HCT116 (cell line): ENCODE measurements at regions not wholly inside any gene's neighbourhood (a gene's known extent, or its start where the extent isn't known, plus 50 kb on each side); places are given as distances from the start of the nearest gene placed in this dataset.

Source experiments
- ATAC-seq: fragments of 200-7000 bp; cut with Tn5 transposase; 2 replicates; pipeline ENCODE4 v1.9.1; 2020; ENCODE audit warnings: mild to moderate bottlenecking, moderate library complexity
- BruUV-seq: library from RNA; stranded (reverse); fragments of 400-500 nt; replicated peaks from 2 replicates; lab custom pipeline; 2021; lab: Mats Ljungman, UMichigan
- CTCF ChIA-PET: fragments of 300-600 bp; sonication (Branson Sonifier 250); formaldehyde crosslinking; loops from one replicate; lab custom pipeline; 2021; ENCODE audit warnings: antibody characterized with exemption; lab: Charles Lee
- POLR2A ChIA-PET: fragments of 300-600, 350-600 bp; sonication (Branson Sonifier 250); formaldehyde crosslinking; loops from one replicate; lab custom pipeline; 2021; ENCODE audit warnings: antibody characterized with exemption; lab: Charles Lee
- RAD21 ChIA-PET, 2 experiments: fragments of 300-600 bp; sonication (Branson Sonifier 250); formaldehyde crosslinking; loops; one replicate each; lab custom pipeline; 2023; ENCODE audit warnings: low total read pairs in 2 of 2; ENCODE audit not compliant: uncharacterized antibody in 2 of 2, unreplicated experiment in 2 of 2, low non-redundant PET in 1 of 2; lab: Charles Lee
- DNase-seq: peaks from one replicate; pipeline ENCODE4 v3.0.0-alpha.2; 2010; ENCODE audit warnings: low read depth, low spot score
- H2AFZ ChIP-seq: fragments of 200-600 bp; shearing (Covaris generic), sonication (generic); 2 replicates; pipeline ENCODE4 v1.6.1; 2017; ENCODE audit warnings: low read depth, mixed run types, mixed read lengths, antibody characterized with exemption, low read length; ENCODE audit not compliant: poor library complexity, severe bottlenecking
- H3K27ac ChIP-seq: 2 replicates; pipeline ENCODE4 v1.5.1; 2012; ENCODE audit warnings: low read depth, low read length
- H3K27me3 ChIP-seq: fragments of 200-600 bp; sonication (generic); 2 replicates; pipeline ENCODE4 v1.6.1; 2016; ENCODE audit warnings: mixed run types, low read length, mixed read lengths; ENCODE audit not compliant: insufficient read depth
- H3K36me3 ChIP-seq, 2 experiments: fragments of 200-500 bp in 1 of 2; fragments of 200-600 bp in 1 of 2; sonication (Bioruptor generic) in 1 of 2; sonication (generic) in 1 of 2; 2 replicates each; pipeline versions ENCODE4 v1.5.1 to v1.6.1; 2014 to 2016; ENCODE audit warnings: low read length in 2 of 2, inconsistent platforms in 1 of 2, mixed read lengths in 1 of 2, mixed run types in 1 of 2; ENCODE audit not compliant: insufficient read depth in 2 of 2, control insufficient read depth in 1 of 2
- H3K4me1 ChIP-seq, 2 experiments: fragments of 200-600 bp in 1 of 2; sonication (generic) in 1 of 2; 2 replicates each; pipeline versions ENCODE4 v1.5.1 to v1.6.1; 2012 to 2017; ENCODE audit warnings: low read length in 2 of 2, inconsistent platforms in 1 of 2, mild to moderate bottlenecking in 1 of 2, mixed read lengths in 1 of 2, mixed run types in 1 of 2, moderate library complexity in 1 of 2; ENCODE audit not compliant: insufficient read depth in 2 of 2, control insufficient read depth in 1 of 2
- H3K4me2 ChIP-seq: fragments of 200-600 bp; sonication (generic); 2 replicates; pipeline ENCODE4 v1.6.1; 2017; ENCODE audit warnings: mixed run types, low read length, mixed read lengths
- H3K4me3 ChIP-seq, 2 experiments: fragments of 200-600 bp in 1 of 2; sonication (generic) in 1 of 2; replicated peaks in 1 of 2; 2 replicates each; pipeline ENCODE4 v1.5.1; 2011 to 2016; ENCODE audit warnings: low read length in 2 of 2, control low read depth in 1 of 2, low read depth in 1 of 2, mild to moderate bottlenecking in 1 of 2, mixed read lengths in 1 of 2, mixed run types in 1 of 2
- H3K79me2 ChIP-seq: fragments of 200-600 bp; sonication (generic); 2 replicates; pipeline ENCODE4 v1.6.1; 2017; ENCODE audit warnings: mild to moderate bottlenecking, mixed run types, low read length, moderate library complexity, mixed read lengths; ENCODE audit not compliant: insufficient read depth
- H3K9ac ChIP-seq: fragments of 200-600 bp; sonication (generic); 2 replicates; pipeline ENCODE4 v1.6.1; 2016; ENCODE audit warnings: low read length, mixed read lengths
- H3K9me2 ChIP-seq: fragments of 200-600 bp; sonication (generic), shearing (Covaris generic); 2 replicates; pipeline ENCODE4 v1.6.1; 2017; ENCODE audit warnings: mixed run types, mild to moderate bottlenecking, moderate library complexity; ENCODE audit not compliant: insufficient read depth
- H3K9me3 ChIP-seq, 2 experiments: fragments of 200-500 bp in 1 of 2; fragments of 200-600 bp in 1 of 2; sonication (Bioruptor generic) in 1 of 2; sonication (generic) in 1 of 2; 2 replicates each; pipeline ENCODE4 v1.6.1; 2014 to 2017; ENCODE audit warnings: low read length in 2 of 2, mixed read lengths in 2 of 2, inconsistent platforms in 1 of 2, low read depth in 1 of 2, mild to moderate bottlenecking in 1 of 2, mixed run types in 1 of 2, moderate library complexity in 1 of 2; ENCODE audit not compliant: control insufficient read depth in 1 of 2, insufficient read depth in 1 of 2
- H4K20me1 ChIP-seq: fragments of 200-600 bp; sonication (generic), shearing (Covaris generic); 2 replicates; pipeline ENCODE4 v1.6.1; 2017; ENCODE audit warnings: mixed run types, mild to moderate bottlenecking, moderate library complexity; ENCODE audit not compliant: insufficient read depth
- ATF3 ChIP-seq: IDR thresholded peaks from 2 replicates; pipeline ENCODE4 v1.6.1; 2012
- CBX3 ChIP-seq: IDR thresholded peaks from 2 replicates; pipeline ENCODE4 v1.6.1; 2012; ENCODE audit warnings: low read depth
- CTCF ChIP-seq, 3 experiments: fragments of 200-600 bp in 1 of 3; sonication (generic) in 1 of 3; IDR thresholded peaks in 2 of 3; conservative IDR thresholded peaks in 1 of 3; 2 replicates each; pipeline ENCODE4 v1.5.1; 2012 to 2017; ENCODE audit warnings: low read depth in 2 of 3, low read length in 2 of 3, antibody characterized with exemption in 1 of 3, borderline replicate concordance in 1 of 3, control low read depth in 1 of 3, mild to moderate bottlenecking in 1 of 3, mixed read lengths in 1 of 3, mixed run types in 1 of 3, moderate library complexity in 1 of 3; ENCODE audit not compliant: insufficient read depth in 1 of 3
- EGR1 ChIP-seq: IDR thresholded peaks from 2 replicates; pipeline ENCODE4 v1.6.1; 2012; ENCODE audit warnings: low read depth
- ELF1 ChIP-seq: IDR thresholded peaks from 2 replicates; pipeline ENCODE4 v1.6.1; 2012; ENCODE audit warnings: low read depth, borderline replicate concordance
- EZH2 ChIP-seq: fragments of 200-600 bp; sonication (generic); IDR thresholded peaks from 2 replicates; pipeline ENCODE4 v1.6.1; 2017; ENCODE audit warnings: antibody characterized with exemption, mixed run types
- FOSL1 ChIP-seq: IDR thresholded peaks from 2 replicates; pipeline ENCODE4 v1.6.1; 2012; ENCODE audit warnings: low read depth
- REST ChIP-seq: IDR thresholded peaks from 2 replicates; pipeline ENCODE4 v1.6.1; 2012; ENCODE audit warnings: low read depth
- SP1 ChIP-seq: IDR thresholded peaks from 2 replicates; pipeline ENCODE4 v1.6.1; 2012; ENCODE audit warnings: low read depth
- SRF ChIP-seq: IDR thresholded peaks from 2 replicates; pipeline ENCODE4 v1.6.1; 2012; ENCODE audit warnings: low read depth
- TCF7L2 ChIP-seq: IDR thresholded peaks from 2 replicates; pipeline ENCODE4 v1.7.0; 2011; ENCODE audit warnings: borderline replicate concordance, inconsistent platforms; ENCODE audit not compliant: insufficient read depth, insufficient read length; ENCODE audit errors: extremely low read depth
- YY1 ChIP-seq: IDR thresholded peaks from 2 replicates; pipeline ENCODE4 v1.6.1; 2011; ENCODE audit warnings: low read length, low read depth, moderate library complexity, mild to moderate bottlenecking; ENCODE audit not compliant: insufficient replicate concordance; ENCODE audit errors: extremely low read depth
- ZNF274 ChIP-seq: fragments of 200-500 bp; sonication (Bioruptor generic); IDR thresholded peaks from 2 replicates; pipeline ENCODE4 v1.6.1; 2014; ENCODE audit warnings: mild to moderate bottlenecking, low read depth, low read length, inconsistent platforms
- intact Hi-C: fragments of 100-400 bp; cut with micrococcal nuclease; formaldehyde crosslinking; loops from 2 replicates; pipeline ENCODE4 v1.10.0; 2022

GRCh38 chr12:88996200-88996788 lies 356.0 kb downstream of the DUSP6 start:
- Histone ChIP-seq H3K79me2 (peaks cover 33% of the 10 kb centered on the region), H3K36me3 (peaks cover 0 to 3% of the 10 kb centered on the region in 2 experiments; a peak in 2 of 4 replicates), H3K4me2 (no peak overlapping the region), H3K4me3 (no peak overlapping the region), H3K9me2 (no peaks in the 10 kb centered on the region), H3K27me3 (no peaks in the 10 kb centered on the region), H4K20me1 (no peaks in the 10 kb centered on the region), H3K9ac (no peak overlapping the region), H3K4me1 (peaks cover 14 to 28% of the 10 kb centered on the region in 2 experiments; a peak in 3 of 4 replicates), H2AFZ (no peak overlapping the region), H3K27ac (no peak overlapping the region), H3K9me3 (no peaks in the 10 kb centered on the region)
- ChIA-PET CTCF (no interaction called here), POLR2A (no interaction called here), RAD21 (no interaction called here)
- DNase-seq (no peak), ATAC-seq (no peak)
- BruUV-seq = no TSS peak
- TF ChIP-seq TCF7L2 (no peak), CTCF (IDR thresholded peaks at IDR 0.05 in 2 of 3, conservative IDR thresholded peaks at IDR 0.05 in 1 of 3; ENCODE audit: borderline replicate concordance in 1 of 3, insufficient read depth in 1 of 3, low read depth in 2 of 3, low read length in 2 of 3) (no peak), FOSL1 (no peak), ATF3 (no peak), REST (no peak), SP1 (no peak), EGR1 (no peak), EZH2 (no peak), SRF (no peak), ZNF274 (no peak), YY1 (no peak), ELF1 (no peak), CBX3 (no peak)
- intact Hi-C loops = no loop called here
